Left lung (tissue), 4 donors: ENCODE measurements at regions not wholly inside any gene's neighbourhood (a gene's known extent, or its start where the extent isn't known, plus 50 kb on each side); places are given as distances from the start of the nearest gene placed in this dataset.

Source experiments
- ATAC-seq: fragments of 200-7000 bp; cut with Tn5 transposase; one replicate; pipeline ENCODE4 v1.9.1; 2020; ENCODE audit warnings: moderate library complexity
- DNase-seq, 4 donors: peaks; one replicate each; pipeline ENCODE4 v3.0.0-alpha.2; 2013 to 2020
- H3K27ac ChIP-seq, 2 donors: fragments of 200-600 bp; sonication (generic) in 1 of 2; one replicate each; pipeline versions ENCODE4 v1.5.0 to v1.8.0; 2020 to 2021
- H3K27me3 ChIP-seq, 2 donors: fragments of 200-600 bp; sonication (generic) in 1 of 2; one replicate each; pipeline versions ENCODE4 v1.5.0 to v1.8.0; 2020 to 2021
- H3K36me3 ChIP-seq, 2 donors: fragments of 200-600 bp; sonication (generic) in 1 of 2; one replicate each; pipeline versions ENCODE4 v1.5.0 to v1.8.0; 2020 to 2021
- H3K4me1 ChIP-seq, 2 donors: fragments of 200-600 bp; one replicate each; pipeline ENCODE4 v1.8.0; 2021
- H3K4me3 ChIP-seq, 2 donors: fragments of 200-600 bp; sonication (generic) in 1 of 2; one replicate each; pipeline versions ENCODE4 v1.5.0 to v1.8.0; 2020 to 2021; ENCODE audit warnings: mild to moderate bottlenecking in 1 of 2
- H3K9me3 ChIP-seq, 2 donors: fragments of 200-600 bp; sonication (generic) in 1 of 2; one replicate each; pipeline versions ENCODE4 v1.5.0 to v1.8.0; 2020 to 2021
- intact Hi-C, 2 donors: fragments of 100-400 bp; cut with DNase I; formaldehyde crosslinking; loops; one replicate each; pipeline versions ENCODE4 v1.11.2 to v1.14.2; 2022
- TF ChIP-seq, protein P1 (sequence below), 2 donors: fragments of 200-600 bp; sonication (generic) in 1 of 2; IDR thresholded peaks; one replicate each; pipeline versions ENCODE4 v1.5.0 to v1.8.0; 2021; ENCODE audit warnings: antibody characterized with exemption in 2 of 2
- donor health status: DM: no; HTN: yes; CAD: no.
- donor health status: DM: no; HTN: no; CAD: no.

DNA sequence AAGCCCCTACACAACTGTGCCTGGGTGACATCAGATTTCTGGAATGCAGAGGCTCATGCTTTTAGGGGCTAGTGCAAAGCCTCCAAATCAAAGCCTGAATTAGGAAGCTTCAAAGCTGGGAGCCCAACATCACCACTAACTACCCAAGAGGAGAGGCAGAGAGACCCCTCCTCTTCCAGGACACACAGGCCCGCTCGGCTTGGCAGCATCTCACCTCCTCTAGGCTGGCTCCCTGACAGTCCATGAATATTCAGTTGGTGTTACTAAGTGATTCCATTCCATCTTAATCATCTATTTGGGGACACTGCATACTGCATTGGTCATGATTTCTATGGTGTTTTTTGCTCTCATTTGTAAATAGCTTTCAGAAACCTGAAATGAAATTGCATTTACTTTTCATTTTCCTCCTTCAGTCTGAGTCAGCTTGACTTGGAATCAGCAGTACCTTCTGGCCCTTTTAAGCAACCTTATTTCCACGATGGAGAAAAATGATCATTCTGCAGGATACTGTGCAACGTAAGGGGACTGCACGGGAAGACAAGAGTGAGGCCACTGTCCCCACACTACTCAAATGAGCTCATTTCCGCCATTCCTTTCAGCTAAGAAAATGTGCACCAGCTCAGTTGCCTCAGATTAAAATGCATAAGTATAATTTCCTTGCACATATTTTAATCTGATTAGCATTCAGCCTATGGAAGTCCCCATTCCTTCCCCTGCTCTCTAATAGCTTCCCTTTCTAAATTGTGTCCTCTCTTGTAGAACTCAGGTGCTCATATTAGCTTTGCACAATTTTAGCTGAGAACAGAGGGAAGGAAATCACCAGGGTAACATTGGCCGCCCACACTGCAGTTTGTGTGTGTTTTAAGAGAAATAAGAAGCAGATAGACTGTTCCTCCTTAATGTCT, 219.9 kb downstream of the RFC3 start:
- H3K27me3 ChIP-seq, result no peaks in the 10 kb centered on the region
- H3K4me1 ChIP-seq, result no peaks in the 10 kb centered on the region
- intact Hi-C loops, result no loop called here
- ATAC-seq (no peak), DNase-seq (no peak)
- TF ChIP-seq, protein P1, sequence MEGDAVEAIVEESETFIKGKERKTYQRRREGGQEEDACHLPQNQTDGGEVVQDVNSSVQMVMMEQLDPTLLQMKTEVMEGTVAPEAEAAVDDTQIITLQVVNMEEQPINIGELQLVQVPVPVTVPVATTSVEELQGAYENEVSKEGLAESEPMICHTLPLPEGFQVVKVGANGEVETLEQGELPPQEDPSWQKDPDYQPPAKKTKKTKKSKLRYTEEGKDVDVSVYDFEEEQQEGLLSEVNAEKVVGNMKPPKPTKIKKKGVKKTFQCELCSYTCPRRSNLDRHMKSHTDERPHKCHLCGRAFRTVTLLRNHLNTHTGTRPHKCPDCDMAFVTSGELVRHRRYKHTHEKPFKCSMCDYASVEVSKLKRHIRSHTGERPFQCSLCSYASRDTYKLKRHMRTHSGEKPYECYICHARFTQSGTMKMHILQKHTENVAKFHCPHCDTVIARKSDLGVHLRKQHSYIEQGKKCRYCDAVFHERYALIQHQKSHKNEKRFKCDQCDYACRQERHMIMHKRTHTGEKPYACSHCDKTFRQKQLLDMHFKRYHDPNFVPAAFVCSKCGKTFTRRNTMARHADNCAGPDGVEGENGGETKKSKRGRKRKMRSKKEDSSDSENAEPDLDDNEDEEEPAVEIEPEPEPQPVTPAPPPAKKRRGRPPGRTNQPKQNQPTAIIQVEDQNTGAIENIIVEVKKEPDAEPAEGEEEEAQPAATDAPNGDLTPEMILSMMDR (IDR thresholded peaks at IDR 0.05), result no peak
- H3K27ac ChIP-seq, result no peak overlapping the region
- no peaks in the 10 kb centered on the region for H3K36me3 ChIP-seq
- H3K9me3 ChIP-seq, result peaks cover 0 to 3% of the 10 kb centered on the region in 2 donors
- no peak overlapping the region for H3K4me3 ChIP-seq

DNA sequence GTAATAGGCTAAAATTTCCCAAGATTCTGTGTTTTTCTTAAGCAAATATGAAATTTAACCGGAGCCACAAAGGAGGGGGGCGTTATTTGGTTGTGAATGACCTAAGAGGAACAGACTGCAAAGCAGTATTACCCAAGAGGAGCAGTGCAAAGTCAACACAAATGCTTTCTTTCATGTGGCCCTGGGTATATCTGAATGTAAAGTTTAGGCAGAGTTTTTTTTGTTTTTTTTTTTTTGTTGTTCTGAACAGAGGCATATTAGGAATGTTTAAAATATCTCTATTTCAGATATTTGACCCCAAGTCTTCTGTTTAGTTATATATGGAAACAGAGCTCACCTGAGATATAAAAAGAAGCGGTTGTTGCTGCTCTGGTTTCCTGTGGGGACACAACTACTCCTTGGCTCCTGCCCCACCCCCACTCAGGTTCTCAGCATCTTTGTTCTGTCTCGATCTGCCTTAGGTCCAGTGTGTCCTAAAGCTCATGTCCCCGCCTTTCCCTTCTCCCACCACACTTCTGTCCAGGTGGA, 220.7 kb downstream of the RFC3 start:
- ATAC-seq (no peak), DNase-seq (no peak)
- Histone ChIP-seq H3K4me1 (no peaks in the 10 kb centered on the region), H3K4me3 (no peak overlapping the region), H3K9me3 (peaks cover 0 to 3% of the 10 kb centered on the region in 2 donors), H3K27me3 (no peaks in the 10 kb centered on the region), H3K27ac (no peak overlapping the region), H3K36me3 (no peaks in the 10 kb centered on the region)
- intact Hi-C loops, result no loop called here
- TF ChIP-seq, protein P1 (IDR thresholded peaks at IDR 0.05), result no peak

DNA sequence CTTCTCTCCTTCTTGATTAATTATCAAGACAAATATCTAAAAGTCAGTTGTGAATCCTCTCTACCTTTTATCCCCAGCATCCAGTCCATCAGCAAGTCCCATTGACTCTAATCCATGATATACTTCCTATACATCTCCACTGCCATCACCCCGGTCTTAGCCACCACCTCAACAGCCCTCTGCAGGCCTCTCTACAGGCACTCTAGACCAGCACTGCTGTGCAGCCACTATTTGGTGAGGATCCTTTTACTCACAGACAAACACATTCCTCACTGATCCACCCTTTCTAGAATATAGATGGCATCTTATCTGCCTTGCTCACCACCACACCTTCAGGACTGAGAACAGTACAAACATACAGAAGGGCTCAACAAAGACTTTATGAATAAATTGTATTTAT, 221.7 kb downstream of the RFC3 start:
- no peak for DNase-seq
- H3K36me3 ChIP-seq, result no peaks in the 10 kb centered on the region
- H3K4me3 ChIP-seq, result no peak overlapping the region
- no peak for ATAC-seq
- no peaks in the 10 kb centered on the region for H3K9me3 ChIP-seq
- intact Hi-C loops, result no loop called here
- H3K27me3 ChIP-seq, result no peaks in the 10 kb centered on the region
- no peaks in the 10 kb centered on the region for H3K4me1 ChIP-seq
- TF ChIP-seq, protein P1 (IDR thresholded peaks at IDR 0.05), result no peak
- H3K27ac ChIP-seq, result no peak overlapping the region

DNA sequence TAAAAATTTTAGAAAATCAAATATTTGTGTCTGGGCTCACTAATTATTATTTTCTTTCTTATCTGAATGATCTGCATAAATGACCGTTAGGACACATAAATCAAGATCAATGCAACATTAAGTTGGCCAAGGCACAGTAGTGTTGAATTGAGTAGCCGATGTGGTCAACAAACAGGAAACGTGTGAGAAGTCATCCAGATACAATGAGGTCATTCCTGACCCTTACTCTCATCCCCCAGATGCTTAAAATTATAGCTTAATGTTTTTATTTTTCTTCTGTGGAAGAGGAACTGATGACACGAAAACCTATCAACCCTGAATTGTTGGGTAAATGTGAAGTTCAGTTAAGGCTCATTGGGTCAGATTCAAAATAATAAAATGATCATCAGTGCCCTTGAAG, 222.9 kb downstream of the RFC3 start:
- H3K9me3 ChIP-seq, result no peaks in the 10 kb centered on the region
- intact Hi-C loops, result no loop called here
- H3K36me3 ChIP-seq, result no peaks in the 10 kb centered on the region
- DNase-seq (no peak), ATAC-seq (no peak)
- TF ChIP-seq, protein P1 (IDR thresholded peaks at IDR 0.05), result no peak
- H3K4me3 ChIP-seq, result no peak overlapping the region
- no peaks in the 10 kb centered on the region for H3K4me1 ChIP-seq
- H3K27ac ChIP-seq, result no peak overlapping the region
- no peaks in the 10 kb centered on the region for H3K27me3 ChIP-seq

DNA sequence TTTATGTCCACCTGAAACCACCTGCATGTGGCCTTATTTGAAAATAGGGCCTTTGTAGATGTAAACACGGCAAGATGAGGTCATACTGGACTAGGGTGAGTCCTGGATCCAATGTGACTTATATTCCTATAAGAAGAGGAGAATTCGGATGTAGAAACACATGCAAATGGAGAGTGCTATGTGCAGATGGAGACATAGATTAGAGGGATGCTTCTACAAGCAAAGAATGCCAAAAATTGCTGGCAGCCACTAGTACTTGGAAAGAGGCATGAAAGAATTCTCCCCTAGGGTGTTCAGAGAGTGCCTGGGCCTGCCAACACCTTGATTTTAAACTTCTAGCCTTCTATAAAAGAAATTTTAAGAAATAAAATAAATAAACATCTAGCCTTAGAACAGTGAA, 226.1 kb downstream of the RFC3 start:
- no peaks in the 10 kb centered on the region for H3K27me3 ChIP-seq
- intact Hi-C loops, result no loop called here
- TF ChIP-seq, protein P1 (IDR thresholded peaks at IDR 0.05), result no peak
- no peak overlapping the region for H3K27ac ChIP-seq
- H3K36me3 ChIP-seq, result no peaks in the 10 kb centered on the region
- H3K4me3 ChIP-seq, result no peak overlapping the region
- DNase-seq, result no peak
- H3K4me1 ChIP-seq, result no peaks in the 10 kb centered on the region
- no peaks in the 10 kb centered on the region for H3K9me3 ChIP-seq
- ATAC-seq, result no peak
